ENCODE measurements at regions not wholly inside any gene's neighbourhood (a gene's known extent, or its start where the extent isn't known, plus 50 kb on each side); places are given as distances from the start of the nearest gene placed in this dataset.

- no peak for TF ChIP-seq CTCF (IDR thresholded peaks at IDR 0.05)
- no peak for TF ChIP-seq POLR2A (IDR thresholded peaks at IDR 0.05)
Observed at GRCh38 chr9:13607481-13608441, 328.3 kb upstream of the MPDZ start.

Data from thyroid gland (tissue), 4 donors.